ENCODE measurements at regions not wholly inside any gene's neighbourhood (a gene's known extent, or its start where the extent isn't known, plus 50 kb on each side); places are given as distances from the start of the nearest gene placed in this dataset.

DNA sequence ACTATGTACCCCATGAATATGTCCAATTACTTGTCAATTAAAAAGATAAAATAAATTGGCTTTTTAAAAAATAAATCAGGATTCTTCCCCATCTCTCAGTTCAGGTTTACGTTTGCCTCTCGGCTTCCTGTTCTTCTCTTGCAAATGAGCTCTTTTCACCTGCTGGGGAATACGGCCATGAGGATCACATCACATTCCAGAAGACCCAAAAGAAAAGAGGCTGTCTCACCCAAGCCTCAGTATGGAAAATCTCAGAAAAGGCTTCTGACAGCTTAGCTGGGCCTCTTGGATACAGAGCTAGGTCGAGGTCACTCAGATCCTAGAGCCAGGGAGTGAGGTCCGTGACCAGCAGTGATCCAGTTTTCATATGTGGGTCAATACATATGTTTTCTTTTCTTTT, 171.2 kb upstream of the SDK2 start:
- DNase-seq (ENCODE audit: low read depth), result no peak

- DNase-seq (ENCODE audit: low read depth), result no peak
Observed at GRCh38 chr17:73819440-73820395, 175.5 kb upstream of the SDK2 start.

- DNase-seq (ENCODE audit: low read depth), result no peak
Observed at GRCh38 chr17:73820686-73821448, 176.6 kb upstream of the SDK2 start.

- DNase-seq (ENCODE audit: low read depth), result no peak
Observed at GRCh38 chr17:73821665-73822064, 177.4 kb upstream of the SDK2 start.

DNA sequence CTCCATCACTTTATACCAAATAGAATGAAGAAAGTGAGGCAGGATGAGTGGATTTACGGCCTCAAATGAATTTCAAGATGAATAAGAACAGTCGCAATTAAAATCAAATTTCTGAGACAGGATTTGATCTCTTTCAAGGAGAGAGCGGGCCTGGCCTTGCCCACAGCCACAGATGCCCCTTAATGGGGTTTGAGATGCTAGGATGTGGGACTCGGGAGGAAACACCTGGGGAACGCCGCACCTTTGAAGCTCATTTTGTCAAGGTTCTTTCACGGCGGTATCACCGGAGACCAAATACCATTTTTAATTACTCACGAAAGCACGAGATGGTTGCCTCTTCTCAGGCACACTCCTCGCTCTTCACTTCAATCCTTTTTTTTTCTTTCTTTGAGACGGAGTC, 178.1 kb upstream of the SDK2 start:
- no peak for DNase-seq (ENCODE audit: low read depth)

- no peak for DNase-seq (ENCODE audit: low read depth)
Observed at GRCh38 chr17:73823684-73824083, 179.4 kb upstream of the SDK2 start.

DNA sequence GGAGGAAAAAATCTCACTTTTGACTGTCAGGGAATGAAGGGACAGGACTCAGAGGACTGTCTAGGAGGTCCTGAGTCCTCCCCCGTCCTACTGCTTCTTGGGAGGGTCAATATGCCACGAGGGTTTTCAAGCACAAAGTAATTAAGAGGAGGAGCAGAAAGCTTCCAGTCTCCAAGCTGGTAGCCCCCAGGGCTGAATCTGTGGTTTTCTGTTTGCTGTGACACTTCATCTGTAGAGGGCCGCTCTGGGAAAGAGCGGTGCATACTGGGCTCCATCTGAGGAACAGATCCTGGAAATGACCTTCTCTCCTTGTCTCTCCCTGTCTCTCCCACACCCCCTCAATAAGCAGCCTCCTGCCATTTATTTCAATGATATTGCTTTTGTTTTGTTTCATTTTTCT, 180.1 kb upstream of the SDK2 start:
- no peak for DNase-seq (ENCODE audit: low read depth)

DNA sequence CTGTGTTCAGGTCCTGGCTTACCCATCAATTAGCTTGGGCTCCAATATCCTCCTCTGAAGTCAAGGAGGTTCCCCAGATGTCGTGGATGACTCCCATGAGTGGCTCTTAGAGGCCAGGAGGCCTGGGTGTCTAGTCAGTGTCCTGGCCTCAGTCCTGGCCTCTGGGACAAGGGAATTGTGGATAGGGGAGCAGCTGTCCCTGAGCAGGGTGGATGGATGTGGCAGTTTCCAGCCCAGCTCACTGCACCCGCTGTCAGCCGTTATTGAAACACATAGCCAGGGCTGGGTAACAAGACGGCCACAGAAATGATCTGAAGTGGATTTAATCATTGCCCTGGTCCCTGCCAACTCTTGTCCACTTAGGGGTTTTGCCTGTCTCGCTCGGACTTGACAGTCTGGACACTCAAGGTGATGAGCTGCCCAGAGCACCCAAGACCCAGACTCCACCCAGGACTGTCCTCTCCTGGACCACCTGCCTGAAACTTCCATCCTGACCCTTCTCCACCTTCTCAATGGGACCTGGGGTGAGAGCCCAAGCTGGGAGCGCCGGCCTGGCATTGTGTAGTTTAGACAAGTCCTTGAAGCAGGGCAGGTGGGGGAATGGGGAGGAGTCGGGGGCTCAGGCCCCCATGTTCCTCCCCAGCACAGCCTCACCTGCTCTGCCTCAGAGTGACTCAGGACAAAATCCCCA, 182.1 kb upstream of the SDK2 start:
- no peak for DNase-seq (ENCODE audit: low read depth)

DNA sequence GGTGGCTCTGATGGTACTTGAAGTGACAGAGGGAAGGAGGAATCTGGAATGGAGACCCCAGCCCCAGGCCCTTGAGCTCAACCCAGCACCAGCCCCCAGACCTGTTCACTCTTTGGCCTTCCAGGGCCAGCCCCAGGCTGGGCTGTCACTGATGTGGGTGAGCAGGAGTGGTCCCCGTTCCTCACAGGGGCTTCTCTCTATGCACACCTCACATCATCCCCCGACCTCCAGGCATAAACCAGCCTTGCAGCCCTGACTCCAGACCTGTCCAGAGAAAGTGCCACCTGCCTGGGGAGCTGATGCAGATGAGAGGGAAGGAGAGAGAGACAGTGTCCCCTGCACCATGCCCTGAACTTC, 182.6 kb upstream of the SDK2 start:
- DNase-seq (ENCODE audit: low read depth), result no peak

DNA sequence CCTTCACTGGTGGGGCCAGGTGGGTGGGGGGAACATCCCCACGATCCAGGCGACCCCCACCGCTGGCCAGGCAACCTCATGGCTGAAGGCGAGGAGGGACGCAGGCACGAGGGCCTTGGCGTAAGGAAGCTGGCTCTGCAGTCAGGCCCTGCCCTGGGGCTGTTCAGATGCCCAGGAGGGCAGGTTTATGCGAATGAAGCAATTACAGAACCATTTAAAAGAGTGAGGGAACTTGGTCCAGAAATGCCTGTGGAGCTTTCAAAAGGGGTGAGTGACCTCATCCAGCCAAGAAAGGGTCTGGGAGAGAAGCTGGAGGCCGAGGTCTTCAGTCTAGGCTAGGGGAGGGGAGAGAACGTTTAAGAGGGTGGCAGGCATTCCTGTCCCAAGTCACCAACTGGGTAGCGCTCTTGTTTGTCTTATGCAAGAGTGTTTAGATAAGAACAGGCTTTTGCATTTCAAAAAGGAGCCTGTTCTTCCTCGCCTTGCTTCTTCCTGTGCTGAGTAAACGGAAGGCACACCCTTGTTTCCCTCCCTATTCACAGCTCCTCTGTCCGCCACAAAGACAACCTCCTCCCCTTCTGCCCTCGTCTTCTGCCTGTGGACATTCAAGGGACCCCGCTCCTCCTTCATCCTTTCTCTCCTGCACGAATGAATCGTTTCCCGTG, 183.5 kb upstream of the SDK2 start:
- no peak for DNase-seq (ENCODE audit: low read depth)

DNA sequence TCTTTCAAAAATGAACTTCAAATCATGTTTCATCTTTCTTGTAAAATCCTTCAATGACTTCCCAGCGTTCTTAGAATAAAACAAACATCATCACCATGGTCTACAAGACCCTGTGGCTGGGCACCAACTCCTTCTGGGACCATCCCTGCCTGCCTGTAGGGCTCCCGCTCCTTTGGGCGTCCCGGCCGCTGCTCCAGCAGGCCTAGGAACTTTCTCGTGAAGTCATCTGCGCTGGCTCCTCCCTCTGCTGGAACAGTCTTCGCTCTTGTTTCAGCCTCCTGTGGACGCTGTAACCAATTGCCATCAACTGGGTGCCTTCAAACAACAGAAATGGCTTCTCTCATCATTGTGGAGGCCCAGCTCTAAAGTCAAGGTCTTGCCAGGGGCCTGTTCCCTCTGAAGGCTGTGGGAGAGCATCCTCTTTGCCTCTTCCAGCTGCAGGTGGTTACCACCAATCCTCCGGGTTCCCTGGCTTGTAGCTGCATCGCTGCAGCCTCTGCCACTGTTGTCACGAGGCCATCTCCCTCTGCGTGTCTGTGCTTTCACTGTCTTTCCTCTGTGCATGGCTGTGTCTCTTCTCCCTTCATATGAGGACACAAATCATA, 185.5 kb upstream of the SDK2 start:
- DNase-seq (ENCODE audit: low read depth), result no peak

- no peak for DNase-seq (ENCODE audit: low read depth)
Observed at GRCh38 chr17:73831699-73832098, 187.5 kb upstream of the SDK2 start.

- no peak for DNase-seq (ENCODE audit: low read depth)
Observed at GRCh38 chr17:73833775-73834488, 189.7 kb upstream of the SDK2 start.

GRCh38 chr17:73834684-73835343, 190.6 kb upstream of the SDK2 start:
- no peak for DNase-seq (ENCODE audit: low read depth)

DNA sequence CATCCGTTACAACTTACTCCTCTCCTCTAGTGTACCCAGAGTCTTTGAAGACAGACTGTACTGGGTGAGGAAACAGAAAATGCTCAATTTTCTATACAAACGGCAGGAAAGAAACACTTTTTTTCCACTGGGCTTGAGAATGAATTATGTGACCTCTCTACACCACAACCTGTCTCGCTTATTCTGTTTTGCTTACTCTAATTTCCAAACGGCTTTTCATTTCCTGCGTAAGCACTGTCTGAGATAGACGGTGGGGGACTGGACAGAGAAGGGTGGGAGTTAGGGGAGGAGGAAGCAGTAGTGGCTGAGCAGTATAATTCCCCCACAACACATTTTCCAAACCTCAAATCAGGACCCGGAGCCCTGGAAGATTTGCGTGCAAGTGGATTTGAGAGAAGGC, 191.4 kb upstream of the SDK2 start:
- DNase-seq (ENCODE audit: low read depth), result no peak

DNA sequence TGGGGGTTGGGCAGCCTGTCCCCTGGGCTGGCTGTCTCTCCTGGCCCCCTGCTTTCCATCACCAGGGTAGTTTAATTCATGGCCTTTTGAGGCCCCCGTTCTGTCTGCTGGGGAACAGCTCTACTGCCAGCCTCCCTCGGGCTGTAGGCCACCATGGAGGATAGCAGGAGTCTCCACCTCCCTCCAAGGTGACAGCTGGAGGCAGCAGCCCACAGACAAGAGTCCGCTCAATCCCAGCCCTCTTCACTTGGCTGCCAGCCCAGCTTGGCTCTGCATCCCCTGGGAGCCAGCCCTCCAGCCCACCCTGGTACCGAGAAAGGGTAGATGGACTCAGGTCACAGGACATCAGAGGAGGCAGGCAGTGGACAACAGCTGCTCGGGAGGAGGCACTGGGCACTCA, 194.6 kb upstream of the SDK2 start:
- no peak for DNase-seq (ENCODE audit: low read depth)

DNA sequence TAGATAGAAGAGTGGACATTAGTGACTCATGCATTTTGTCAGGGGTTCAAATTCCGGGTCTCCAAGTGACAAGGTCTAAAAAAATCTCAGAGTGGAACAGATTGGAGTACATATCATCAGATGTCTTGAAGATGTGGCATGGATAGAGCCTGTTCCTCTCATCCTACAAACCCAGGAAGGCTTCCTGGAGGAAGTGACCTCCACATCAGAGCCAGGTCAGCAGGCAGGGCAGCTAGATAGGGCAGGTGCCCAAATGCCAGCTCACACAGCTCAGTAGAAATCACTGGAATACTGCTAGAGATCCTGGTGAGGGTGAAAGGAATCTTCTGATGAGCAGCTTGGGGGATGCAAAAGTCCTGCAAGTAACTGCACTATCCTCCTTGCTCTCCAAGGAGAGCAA, 196.6 kb upstream of the SDK2 start:
- no peak for DNase-seq (ENCODE audit: low read depth)

- DNase-seq (ENCODE audit: low read depth), result no peak
Observed at GRCh38 chr17:73841431-73842060, 197.3 kb upstream of the SDK2 start.

DNA sequence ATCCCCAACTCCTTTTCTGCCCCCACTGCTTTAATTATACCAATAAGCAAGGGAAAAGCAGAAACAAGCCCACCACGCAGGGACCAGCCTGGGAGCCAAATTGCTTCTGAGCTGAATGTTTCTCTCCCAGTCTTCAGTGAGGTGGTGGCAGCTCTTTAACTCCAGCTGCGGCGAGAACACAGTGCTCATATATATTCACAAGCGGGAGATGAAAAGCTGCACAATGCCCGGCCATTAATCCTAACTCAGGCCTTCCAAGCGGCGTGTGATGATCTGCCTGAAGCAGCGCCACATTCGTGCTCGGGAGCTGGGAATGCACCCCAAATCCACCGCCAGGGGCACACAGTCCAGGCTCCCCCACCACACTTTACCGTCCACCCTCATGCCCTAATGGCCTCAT, 203.7 kb upstream of the SDK2 start:
- no peak for DNase-seq (ENCODE audit: low read depth)

DNA sequence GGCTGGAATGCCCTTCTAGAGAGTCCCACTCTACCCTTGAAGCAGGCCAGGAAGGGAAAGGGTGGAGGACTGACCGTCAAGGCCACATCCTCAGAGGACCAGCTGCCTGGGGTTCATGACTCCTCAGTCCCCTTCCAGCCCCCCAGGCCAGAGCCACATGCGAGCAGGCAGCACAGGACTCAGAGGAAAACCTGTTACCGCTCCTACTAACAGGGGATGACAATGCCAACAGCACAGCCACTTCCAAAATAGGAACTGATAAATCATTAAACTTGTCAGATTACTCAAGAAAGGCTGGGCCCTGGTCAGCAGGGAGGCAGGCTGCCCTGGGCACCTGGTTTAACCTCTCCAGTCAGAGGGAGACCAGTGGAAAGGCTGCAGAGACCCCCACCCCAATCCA, 206.2 kb upstream of the SDK2 start:
- DNase-seq (ENCODE audit: low read depth), result no peak

All from non-pigmented ciliary epithelial cell (primary cell).